GM23338 (cell line): ENCODE measurements at regions not wholly inside any gene's neighbourhood (a gene's known extent, or its start where the extent isn't known, plus 50 kb on each side); places are given as distances from the start of the nearest gene placed in this dataset.

Source experiments
- EZH2 ChIP-seq: fragments of 200-600 bp; sonication (generic); IDR thresholded peaks from one replicate; pipeline ENCODE4 v1.8.0; 2017; ENCODE audit warnings: antibody characterized with exemption, mild to moderate bottlenecking, low read depth; ENCODE audit not compliant: unreplicated experiment
- EZH2phosphoT487 ChIP-seq: fragments of 200-600 bp; sonication (generic); IDR thresholded peaks from one replicate; pipeline ENCODE4 v1.8.1; 2018; ENCODE audit warnings: antibody characterized with exemption; ENCODE audit not compliant: unreplicated experiment
- TF ChIP-seq, protein P1 (sequence below), 2 experiments: fragments of 200-600 bp in 1 of 2; sonication (generic) in 1 of 2; conservative IDR thresholded peaks; 2 replicates each; pipeline versions ENCODE4 v1.5.1 to v1.6.1; 2016 to 2017; ENCODE audit warnings: antibody characterized with exemption in 2 of 2, low read depth in 2 of 2, mild to moderate bottlenecking in 2 of 2, moderate library complexity in 1 of 2
- TF ChIP-seq, protein P2 (sequence below): IDR thresholded peaks from one replicate; pipeline ENCODE4 v1.6.1; 2018; ENCODE audit warnings: antibody characterized with exemption; ENCODE audit not compliant: unreplicated experiment

DNA sequence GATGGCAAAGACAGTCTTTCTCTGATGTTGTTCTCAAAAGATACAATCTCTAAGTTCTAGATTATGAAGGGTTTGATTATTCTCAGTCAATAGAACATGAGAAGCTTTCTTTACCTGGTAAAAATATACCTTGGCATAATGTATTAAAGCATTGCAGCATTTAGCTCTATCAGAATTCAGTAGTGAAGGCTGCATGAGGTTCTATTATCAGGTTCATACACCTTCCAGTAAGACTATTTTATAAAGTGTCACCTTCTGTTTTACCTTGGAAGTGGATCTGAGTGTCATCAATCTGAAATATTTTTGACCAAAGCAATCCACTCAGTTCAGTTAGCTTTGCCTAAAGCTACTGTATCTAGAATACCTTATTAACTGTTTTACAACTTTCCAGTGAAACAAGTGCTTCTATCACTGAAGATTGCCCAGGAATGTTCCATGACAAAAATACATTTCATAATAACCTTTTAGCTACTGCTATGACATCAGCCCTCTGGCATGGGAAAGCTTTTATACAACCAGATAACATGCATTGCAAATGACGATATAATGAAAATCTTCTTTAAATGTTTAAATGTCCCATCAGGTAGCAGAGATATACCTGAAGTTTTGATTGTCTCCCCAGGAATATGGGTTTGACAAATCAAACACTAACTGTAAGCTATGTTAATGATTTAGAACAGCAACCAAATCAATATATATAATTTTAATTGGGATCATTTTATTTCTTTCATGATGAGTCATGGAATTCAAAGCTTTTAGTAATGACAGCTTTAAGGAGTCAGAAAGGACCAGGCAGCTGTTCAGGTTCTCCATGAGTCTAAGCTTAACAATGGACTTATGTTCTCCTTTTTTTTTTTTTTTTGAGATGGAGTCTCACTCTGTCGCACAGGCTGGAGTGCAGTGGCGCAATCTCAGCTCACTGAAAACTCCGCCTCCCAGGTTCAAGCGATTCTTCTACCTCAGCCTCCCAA is 72.2 kb downstream of the UFM1 start:
- TF ChIP-seq, protein P1, sequence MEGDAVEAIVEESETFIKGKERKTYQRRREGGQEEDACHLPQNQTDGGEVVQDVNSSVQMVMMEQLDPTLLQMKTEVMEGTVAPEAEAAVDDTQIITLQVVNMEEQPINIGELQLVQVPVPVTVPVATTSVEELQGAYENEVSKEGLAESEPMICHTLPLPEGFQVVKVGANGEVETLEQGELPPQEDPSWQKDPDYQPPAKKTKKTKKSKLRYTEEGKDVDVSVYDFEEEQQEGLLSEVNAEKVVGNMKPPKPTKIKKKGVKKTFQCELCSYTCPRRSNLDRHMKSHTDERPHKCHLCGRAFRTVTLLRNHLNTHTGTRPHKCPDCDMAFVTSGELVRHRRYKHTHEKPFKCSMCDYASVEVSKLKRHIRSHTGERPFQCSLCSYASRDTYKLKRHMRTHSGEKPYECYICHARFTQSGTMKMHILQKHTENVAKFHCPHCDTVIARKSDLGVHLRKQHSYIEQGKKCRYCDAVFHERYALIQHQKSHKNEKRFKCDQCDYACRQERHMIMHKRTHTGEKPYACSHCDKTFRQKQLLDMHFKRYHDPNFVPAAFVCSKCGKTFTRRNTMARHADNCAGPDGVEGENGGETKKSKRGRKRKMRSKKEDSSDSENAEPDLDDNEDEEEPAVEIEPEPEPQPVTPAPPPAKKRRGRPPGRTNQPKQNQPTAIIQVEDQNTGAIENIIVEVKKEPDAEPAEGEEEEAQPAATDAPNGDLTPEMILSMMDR (conservative IDR thresholded peaks at IDR 0.05; ENCODE audit: low read depth in 2 of 2), result no peak
- no peak for TF ChIP-seq EZH2
- TF ChIP-seq, protein P2, sequence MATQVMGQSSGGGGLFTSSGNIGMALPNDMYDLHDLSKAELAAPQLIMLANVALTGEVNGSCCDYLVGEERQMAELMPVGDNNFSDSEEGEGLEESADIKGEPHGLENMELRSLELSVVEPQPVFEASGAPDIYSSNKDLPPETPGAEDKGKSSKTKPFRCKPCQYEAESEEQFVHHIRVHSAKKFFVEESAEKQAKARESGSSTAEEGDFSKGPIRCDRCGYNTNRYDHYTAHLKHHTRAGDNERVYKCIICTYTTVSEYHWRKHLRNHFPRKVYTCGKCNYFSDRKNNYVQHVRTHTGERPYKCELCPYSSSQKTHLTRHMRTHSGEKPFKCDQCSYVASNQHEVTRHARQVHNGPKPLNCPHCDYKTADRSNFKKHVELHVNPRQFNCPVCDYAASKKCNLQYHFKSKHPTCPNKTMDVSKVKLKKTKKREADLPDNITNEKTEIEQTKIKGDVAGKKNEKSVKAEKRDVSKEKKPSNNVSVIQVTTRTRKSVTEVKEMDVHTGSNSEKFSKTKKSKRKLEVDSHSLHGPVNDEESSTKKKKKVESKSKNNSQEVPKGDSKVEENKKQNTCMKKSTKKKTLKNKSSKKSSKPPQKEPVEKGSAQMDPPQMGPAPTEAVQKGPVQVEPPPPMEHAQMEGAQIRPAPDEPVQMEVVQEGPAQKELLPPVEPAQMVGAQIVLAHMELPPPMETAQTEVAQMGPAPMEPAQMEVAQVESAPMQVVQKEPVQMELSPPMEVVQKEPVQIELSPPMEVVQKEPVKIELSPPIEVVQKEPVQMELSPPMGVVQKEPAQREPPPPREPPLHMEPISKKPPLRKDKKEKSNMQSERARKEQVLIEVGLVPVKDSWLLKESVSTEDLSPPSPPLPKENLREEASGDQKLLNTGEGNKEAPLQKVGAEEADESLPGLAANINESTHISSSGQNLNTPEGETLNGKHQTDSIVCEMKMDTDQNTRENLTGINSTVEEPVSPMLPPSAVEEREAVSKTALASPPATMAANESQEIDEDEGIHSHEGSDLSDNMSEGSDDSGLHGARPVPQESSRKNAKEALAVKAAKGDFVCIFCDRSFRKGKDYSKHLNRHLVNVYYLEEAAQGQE, result no peak
- TF ChIP-seq EZH2phosphoT487, result no peak
